HCEC 1CT (cell line): ENCODE measurements at regions not wholly inside any gene's neighbourhood (a gene's known extent, or its start where the extent isn't known, plus 50 kb on each side); places are given as distances from the start of the nearest gene placed in this dataset.
"Not testable (repeated sequence)": the region's sequence is repeated elsewhere in the genome, so short reads cannot be mapped to it uniquely, and the experiment has no call there.

Experiments used
- DNase-seq: peaks from one replicate; pipeline ENCODE4 v3.0.0-alpha.2; 2017

- no peak for DNase-seq
Measured at GRCh38 chr5:51661646-51662265, 278.5 kb downstream of the ISL1 start.

GRCh38 chr5:51664491-51665250 is 281.4 kb downstream of the ISL1 start:
- DNase-seq = no peak

DNA sequence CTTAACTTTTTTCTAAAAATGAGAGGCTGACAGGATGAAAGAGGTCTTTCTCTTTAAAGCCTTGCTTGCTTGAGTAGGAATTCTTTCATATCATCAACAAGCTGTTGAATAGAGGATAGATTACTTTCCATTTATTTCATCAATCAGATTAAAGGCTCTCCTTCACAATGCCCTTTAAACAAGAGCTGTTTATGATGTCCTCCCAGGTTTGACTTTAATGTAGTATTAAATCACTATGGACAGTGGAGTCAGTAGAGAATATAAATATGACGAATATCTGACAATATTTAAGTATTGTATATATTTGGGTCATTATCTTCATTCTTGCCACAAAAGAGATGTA is 282.0 kb downstream of the ISL1 start:
- no peak for DNase-seq

- no peak for DNase-seq
Measured at GRCh38 chr5:51669095-51669494, 285.8 kb downstream of the ISL1 start.

DNA sequence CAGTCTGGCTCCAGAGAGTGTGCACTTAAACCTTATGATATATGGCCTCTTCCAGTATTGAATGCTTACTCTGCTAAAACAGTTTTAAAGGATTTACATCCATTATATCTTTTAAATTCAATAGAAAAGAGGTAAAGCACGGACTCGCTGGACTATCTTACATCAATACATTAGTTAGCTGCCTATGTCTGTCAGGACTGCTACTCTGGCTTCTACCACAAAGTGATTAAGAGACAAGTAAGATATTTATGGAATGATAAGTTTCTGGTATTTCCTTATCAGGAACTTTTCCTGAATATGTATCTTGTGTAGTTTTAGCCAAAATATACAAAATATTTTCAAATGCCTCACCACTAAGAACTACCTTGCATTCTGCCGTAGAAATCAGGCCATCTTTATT is 295.1 kb downstream of the ISL1 start:
- DNase-seq = no peak

- DNase-seq = no peak
Measured at GRCh38 chr5:51679286-51679685, 296.0 kb downstream of the ISL1 start.

DNA sequence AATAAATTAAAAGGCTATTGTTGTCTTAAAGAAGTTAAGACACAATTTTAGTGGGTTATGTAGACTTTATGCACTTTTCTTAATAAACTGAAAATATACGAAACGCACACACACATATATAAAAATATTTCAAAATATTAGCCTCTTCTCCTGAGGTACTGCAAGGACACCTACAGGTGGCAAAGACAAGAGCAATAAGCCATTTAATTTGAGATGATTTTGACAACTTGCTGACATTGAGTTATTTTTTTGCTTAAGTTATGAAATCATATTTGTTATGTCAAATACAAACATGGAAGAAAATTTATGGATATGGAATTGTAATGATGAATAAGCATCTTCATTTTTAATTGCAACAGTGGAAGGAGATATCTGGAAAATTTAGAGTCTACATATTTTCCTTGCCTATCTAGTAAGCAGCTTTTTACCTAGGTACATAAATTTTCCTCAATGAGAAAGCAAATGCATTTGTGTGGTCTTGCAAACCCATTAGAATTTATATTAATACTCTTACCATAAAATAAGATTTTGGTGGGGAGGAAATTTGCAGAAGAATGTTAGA is 301.6 kb downstream of the ISL1 start:
- no peak for DNase-seq

- no peak for DNase-seq
Measured at GRCh38 chr5:51685419-51685818, 302.2 kb downstream of the ISL1 start.

DNA sequence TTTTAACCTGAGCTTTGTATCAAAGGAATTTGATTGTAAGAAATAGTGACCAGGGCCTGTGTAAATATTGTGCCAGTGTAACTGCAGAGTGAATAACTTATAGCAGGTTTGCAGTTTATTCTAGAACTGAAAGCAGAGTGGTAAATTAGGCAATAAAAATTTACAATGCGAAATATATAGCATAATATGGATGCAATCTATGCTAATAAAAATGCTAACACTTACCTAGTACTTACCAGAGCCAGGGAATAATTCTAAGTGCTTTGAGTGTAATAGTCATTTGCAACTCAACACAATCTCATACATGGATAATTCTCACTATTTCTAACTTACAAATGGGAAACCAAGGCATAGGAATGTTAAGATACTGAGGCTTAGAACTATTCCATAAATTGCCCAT is 303.4 kb downstream of the ISL1 start:
- no peak for DNase-seq

GRCh38 chr5:51691538-51692079 is 308.4 kb downstream of the ISL1 start:
- DNase-seq = no peak

DNA sequence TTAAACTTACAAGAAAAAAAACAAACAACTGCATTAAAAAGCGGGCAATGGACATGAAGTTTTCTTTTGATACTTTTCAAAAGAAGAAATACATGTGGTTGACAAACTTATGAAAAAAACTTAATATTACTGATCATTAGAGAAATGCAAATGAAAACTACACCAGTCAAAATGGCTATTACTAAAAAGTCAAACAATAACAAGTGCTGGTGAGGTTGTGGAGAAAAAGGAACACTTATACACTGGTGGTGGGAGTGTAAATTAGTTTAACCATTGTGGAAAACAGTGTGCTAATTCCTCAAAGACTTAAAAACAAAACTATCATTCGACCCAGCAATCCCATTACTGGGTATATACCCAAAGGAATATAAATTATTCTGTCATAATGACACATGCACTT is 311.6 kb downstream of the ISL1 start:
- DNase-seq = no peak

- DNase-seq = no peak
Measured at GRCh38 chr5:51696122-51696521, 312.9 kb downstream of the ISL1 start.

- not testable (repeated sequence) for DNase-seq
Measured at GRCh38 chr5:51702046-51702445, 318.8 kb downstream of the ISL1 start.

DNA sequence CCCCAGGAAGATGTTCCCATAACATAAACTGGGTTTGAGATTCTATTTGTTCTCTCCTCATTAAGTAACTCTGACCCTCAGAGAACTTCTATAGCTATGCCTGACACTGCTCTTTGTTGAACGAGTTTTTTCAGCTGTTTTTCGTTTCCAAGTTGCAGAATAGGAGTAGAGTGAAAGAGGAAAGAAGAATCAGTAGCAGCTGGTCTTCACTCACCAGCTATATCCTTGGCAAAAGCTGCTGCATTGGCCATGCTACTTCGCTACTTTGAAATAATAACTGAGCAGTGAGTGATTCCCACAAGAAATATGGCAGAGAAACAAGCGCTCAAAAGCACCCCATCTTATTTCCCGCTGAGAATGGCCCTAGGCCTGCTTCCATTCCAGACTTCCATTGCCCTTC is 329.0 kb downstream of the ISL1 start:
- no peak for DNase-seq

DNA sequence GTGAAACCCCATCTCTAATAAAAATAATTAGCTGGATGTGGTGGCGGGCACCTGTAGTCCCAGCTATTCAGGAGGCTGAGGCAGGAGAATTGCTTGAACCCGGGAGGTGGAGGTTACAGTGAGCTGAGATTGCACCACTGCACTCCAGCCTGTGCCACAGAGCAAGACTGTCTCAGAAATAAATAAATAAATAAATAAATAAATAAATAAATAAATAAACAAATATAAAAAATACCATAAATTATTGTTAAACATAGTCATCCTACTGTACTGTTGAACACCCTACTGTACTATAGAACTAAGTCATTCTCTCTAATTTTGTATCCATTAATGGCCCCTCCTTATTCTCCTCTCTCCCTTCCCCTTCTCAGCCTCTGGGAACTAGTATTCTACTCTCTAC is 332.2 kb downstream of the ISL1 start:
- not testable (repeated sequence) for DNase-seq

DNA sequence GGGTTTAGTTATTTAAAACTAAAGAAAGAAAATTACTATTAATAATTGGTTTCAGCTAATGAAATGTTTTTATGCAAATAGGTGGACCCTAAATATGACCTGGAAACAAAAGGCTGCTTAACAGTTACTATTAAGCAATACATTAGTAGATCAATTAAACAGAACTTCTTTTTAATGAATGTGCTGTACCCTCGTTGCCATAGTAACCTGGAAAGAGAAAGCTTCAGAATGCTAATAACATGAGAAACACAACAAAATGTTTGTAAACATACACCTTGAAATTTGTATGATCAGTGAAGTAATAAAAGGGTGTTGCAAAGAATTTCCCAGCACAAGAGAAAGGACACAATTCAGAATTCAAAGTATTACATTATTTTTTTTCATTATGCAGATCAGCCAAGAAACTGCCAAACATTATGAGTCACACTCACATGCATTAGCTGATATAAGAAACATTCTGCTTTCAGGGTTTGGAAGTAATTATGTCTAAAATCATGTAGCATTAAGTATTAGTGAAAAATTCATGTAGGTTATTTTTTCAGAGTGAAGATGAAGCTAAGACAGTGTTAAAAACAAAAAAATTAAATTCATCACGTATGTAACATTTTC is 348.3 kb downstream of the ISL1 start:
- DNase-seq = no peak

DNA sequence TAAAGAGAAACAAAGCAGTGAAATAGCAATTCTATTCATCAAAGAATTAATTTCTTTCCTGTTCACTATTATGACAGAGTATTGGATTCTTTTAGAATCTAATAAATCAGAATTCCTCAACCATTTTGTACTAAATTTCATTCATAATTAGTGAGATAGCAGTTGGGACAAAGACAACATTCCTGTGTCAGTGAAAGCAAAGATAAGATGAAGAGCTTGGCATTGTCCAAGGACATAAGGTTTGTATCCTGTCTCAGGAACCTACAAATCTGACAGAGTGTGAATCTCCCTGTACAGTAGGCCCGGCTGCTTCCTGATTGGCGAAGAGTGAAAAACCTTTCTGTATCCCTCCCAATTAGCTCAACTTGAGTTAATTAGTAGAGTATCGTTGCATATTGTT is 349.1 kb downstream of the ISL1 start:
- no peak for DNase-seq

DNA sequence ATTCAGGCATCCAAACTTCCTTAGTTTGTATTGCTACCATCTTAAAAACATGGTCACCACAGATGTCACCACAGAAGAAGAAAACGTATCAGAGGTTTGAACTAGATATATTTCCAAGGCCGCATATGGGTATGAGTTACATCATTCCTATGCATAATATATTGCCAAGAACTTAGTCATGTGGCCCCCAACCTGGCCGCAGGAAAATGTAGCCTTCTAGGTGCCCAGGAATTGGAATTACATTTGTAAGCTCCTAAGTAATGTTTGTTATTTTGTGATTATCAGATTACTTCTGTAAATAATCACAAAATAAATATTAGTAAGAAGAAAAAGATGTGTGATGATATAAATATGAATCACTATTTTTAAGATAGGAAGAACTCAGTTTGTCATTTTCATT is 351.4 kb downstream of the ISL1 start:
- no peak for DNase-seq

GRCh38 chr5:51746023-51746422 is 362.8 kb downstream of the ISL1 start:
- DNase-seq = no peak

GRCh38 chr5:51748647-51749046 is 365.4 kb downstream of the ISL1 start:
- DNase-seq = no peak
